Loucy (cell line): ENCODE measurements at regions not wholly inside any gene's neighbourhood (a gene's known extent, or its start where the extent isn't known, plus 50 kb on each side); places are given as distances from the start of the nearest gene placed in this dataset.
"Not testable (repeated sequence)": the region's sequence is repeated elsewhere in the genome, so short reads cannot be mapped to it uniquely, and the experiment has no call there.

Experiments
- H2AFZ ChIP-seq: fragments of 200-600 bp; sonication (generic); 2 replicates; pipeline ENCODE4 v1.6.0; 2016; ENCODE audit warnings: antibody characterized with exemption, mild to moderate bottlenecking, low read length, moderate library complexity
- H3F3A ChIP-seq: fragments of 200-600 bp; 2 replicates; pipeline ENCODE4 v1.6.0; 2016; ENCODE audit warnings: antibody characterized with exemption, low read depth, mild to moderate bottlenecking
- H3K27me3 ChIP-seq: fragments of 200-600 bp; sonication (generic); 2 replicates; pipeline ENCODE4 v1.6.1; 2014; ENCODE audit warnings: low read length, mild to moderate bottlenecking; ENCODE audit not compliant: insufficient read depth, poor library complexity, severe bottlenecking
- H3K36me3 ChIP-seq: fragments of 200-600 bp; sonication (generic); 2 replicates; pipeline ENCODE4 v1.6.1; 2016; ENCODE audit warnings: low read length; ENCODE audit not compliant: insufficient read depth
- H3K4me1 ChIP-seq: fragments of 200-600 bp; sonication (generic); 2 replicates; pipeline ENCODE4 v1.5.1; 2014; ENCODE audit warnings: low read length, mild to moderate bottlenecking; ENCODE audit not compliant: insufficient read depth, poor library complexity, severe bottlenecking
- H3K4me2 ChIP-seq: fragments of 200-600 bp; sonication (generic); 2 replicates; pipeline ENCODE4 v1.6.0; 2014; ENCODE audit warnings: antibody characterized with exemption, low read length, low read depth, mild to moderate bottlenecking; ENCODE audit not compliant: poor library complexity, severe bottlenecking
- H3K4me3 ChIP-seq: fragments of 200-600 bp; sonication (generic); 2 replicates; pipeline ENCODE4 v1.5.1; 2014; ENCODE audit warnings: low read length, mild to moderate bottlenecking, mixed read lengths; ENCODE audit not compliant: poor library complexity, severe bottlenecking
- H3K79me2 ChIP-seq: fragments of 200-600 bp; sonication (generic); 2 replicates; pipeline ENCODE4 v1.6.1; 2014; ENCODE audit warnings: low read length; ENCODE audit not compliant: insufficient read depth
- H3K9ac ChIP-seq: fragments of 200-600 bp; sonication (generic); 2 replicates; pipeline ENCODE4 v1.6.0; 2014; ENCODE audit warnings: mild to moderate bottlenecking, low read depth, low read length, moderate library complexity; ENCODE audit not compliant: poor library complexity, severe bottlenecking
- H3K9me2 ChIP-seq: fragments of 200-600 bp; sonication (generic); replicated peaks from 2 replicates; pipeline ENCODE4 v1.6.1; 2016; ENCODE audit warnings: low read depth, low read length, mixed read lengths
- H3K9me3 ChIP-seq: fragments of 200-600 bp; sonication (generic); 2 replicates; pipeline ENCODE4 v1.6.1; 2014; ENCODE audit warnings: mild to moderate bottlenecking, antibody characterized with exemption, low read length, low read depth; ENCODE audit not compliant: insufficient read depth
- H4K20me1 ChIP-seq: fragments of 200-600 bp; sonication (generic); 2 replicates; pipeline ENCODE4 v1.6.0; 2014; ENCODE audit warnings: antibody characterized with exemption, low read length, mild to moderate bottlenecking; ENCODE audit not compliant: insufficient read depth, poor library complexity, severe bottlenecking
- EZH2phosphoT487 ChIP-seq: fragments of 200-600 bp; IDR thresholded peaks from 2 replicates; pipeline ENCODE4 v1.6.1; 2018; ENCODE audit warnings: antibody characterized with exemption, mild to moderate bottlenecking, moderate library complexity, borderline replicate concordance
- TF ChIP-seq, protein P1 (sequence below): fragments of 200-600 bp; sonication (generic); conservative IDR thresholded peaks from 2 replicates; pipeline ENCODE4 v1.5.1; 2014; ENCODE audit warnings: mild to moderate bottlenecking, antibody characterized with exemption, low read length

DNA sequence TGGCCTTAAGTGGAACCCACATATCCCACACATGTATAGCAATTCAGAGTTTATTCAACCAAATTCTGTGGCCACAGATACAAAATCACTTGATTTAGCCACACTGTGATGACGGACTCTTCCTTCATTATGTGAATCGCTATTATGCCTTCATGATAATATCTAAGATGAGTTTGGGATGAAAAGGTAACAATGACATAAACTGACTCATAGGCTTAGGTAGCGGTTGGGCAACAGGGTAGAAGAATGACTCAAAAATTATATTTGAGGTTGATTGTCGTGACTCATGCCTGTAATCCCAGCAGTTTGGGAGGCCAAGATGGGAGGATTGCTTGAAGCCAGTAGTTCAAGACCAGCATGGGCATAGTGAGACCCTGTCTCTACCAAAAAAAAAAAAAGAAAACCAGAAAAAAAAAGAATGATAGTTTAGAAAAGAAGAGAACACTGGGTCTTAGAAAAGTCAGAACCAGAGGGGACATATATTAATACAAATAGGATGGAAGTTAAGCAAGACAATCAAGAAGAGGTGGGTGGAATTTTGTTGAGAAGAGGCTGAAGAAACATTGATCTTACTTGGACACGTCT is 70.4 kb upstream of the USP9X start:
- Histone ChIP-seq H3K4me2 (no peak overlapping the region), H3K36me3 (no peaks in the 10 kb centered on the region), H3K4me3 (no peak overlapping the region), H3K4me1 (no peaks in the 10 kb centered on the region), H3F3A (no peaks in the 10 kb centered on the region), H2AFZ (no peak overlapping the region), H3K79me2 (no peaks in the 10 kb centered on the region), H3K9me3 (no peaks in the 10 kb centered on the region), H3K9me2 (no peaks in the 10 kb centered on the region), H3K9ac (no peak overlapping the region), H3K27me3 (no peaks in the 10 kb centered on the region), H4K20me1 (no peaks in the 10 kb centered on the region)
- no peak for TF ChIP-seq EZH2phosphoT487
- TF ChIP-seq, protein P1, sequence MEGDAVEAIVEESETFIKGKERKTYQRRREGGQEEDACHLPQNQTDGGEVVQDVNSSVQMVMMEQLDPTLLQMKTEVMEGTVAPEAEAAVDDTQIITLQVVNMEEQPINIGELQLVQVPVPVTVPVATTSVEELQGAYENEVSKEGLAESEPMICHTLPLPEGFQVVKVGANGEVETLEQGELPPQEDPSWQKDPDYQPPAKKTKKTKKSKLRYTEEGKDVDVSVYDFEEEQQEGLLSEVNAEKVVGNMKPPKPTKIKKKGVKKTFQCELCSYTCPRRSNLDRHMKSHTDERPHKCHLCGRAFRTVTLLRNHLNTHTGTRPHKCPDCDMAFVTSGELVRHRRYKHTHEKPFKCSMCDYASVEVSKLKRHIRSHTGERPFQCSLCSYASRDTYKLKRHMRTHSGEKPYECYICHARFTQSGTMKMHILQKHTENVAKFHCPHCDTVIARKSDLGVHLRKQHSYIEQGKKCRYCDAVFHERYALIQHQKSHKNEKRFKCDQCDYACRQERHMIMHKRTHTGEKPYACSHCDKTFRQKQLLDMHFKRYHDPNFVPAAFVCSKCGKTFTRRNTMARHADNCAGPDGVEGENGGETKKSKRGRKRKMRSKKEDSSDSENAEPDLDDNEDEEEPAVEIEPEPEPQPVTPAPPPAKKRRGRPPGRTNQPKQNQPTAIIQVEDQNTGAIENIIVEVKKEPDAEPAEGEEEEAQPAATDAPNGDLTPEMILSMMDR, result no peak

DNA sequence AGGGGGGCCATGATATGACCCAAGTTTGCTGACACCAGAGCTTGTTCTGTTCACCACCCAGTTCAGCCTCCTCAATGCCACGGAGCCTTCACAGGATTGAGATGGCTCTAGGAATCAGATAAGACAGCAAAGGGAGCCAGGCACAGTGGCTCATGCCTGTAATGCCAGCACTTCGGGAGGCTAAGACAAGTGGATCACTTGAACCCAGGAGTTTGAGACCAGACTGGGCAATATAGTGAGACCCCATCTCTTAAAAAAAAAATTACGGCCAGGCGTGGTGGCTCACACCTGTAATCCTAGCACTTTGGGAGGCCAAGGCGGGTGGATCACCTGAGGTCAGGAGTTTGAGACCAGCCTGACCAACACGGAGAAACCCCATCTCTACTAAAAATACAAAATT is 67.5 kb upstream of the USP9X start:
- H4K20me1 ChIP-seq, H3K4me2 ChIP-seq, H3K4me3 ChIP-seq, H3K4me1 ChIP-seq, H3K9me2 ChIP-seq, H2AFZ ChIP-seq, H3F3A ChIP-seq, H3K27me3 ChIP-seq, H3K9me3 ChIP-seq, H3K36me3 ChIP-seq, H3K79me2 ChIP-seq, H3K9ac ChIP-seq: not testable (repeated sequence)

DNA sequence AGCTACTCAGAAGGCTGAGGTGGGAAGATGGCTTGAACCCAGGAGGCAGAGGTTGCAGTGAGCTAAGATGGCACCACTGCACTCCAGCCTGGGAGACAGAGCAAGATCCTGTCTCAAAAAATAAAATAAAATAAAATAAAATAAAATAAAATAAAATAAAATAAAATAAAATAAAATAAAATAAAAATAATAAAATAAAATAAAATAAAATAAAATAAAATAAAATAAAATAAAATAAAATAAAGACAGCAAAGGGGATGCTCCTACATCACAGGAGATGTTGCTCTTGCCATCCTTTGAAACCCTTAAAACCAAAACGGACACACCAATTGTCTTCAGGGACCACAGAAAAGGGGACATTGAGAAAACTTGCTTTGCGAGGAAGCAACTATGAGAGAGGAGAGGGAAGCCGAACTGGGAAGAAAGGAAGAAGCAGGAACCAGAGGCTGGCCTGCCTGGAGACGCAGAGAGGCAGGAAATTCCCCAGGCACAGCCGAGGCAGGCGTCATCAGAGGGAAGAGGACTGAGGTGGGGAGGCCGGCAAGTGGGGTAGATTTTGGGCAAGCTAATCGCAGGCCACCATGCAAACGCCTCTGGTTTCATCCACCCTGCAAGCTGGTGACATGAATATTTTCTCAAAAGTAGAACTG is 66.7 kb upstream of the USP9X start:
- H3K9me2 ChIP-seq, H3K36me3 ChIP-seq, H3K27me3 ChIP-seq, H3K4me2 ChIP-seq, H3K9me3 ChIP-seq, H3K9ac ChIP-seq, H3K4me1 ChIP-seq, H3K4me3 ChIP-seq, H4K20me1 ChIP-seq, H3F3A ChIP-seq, H2AFZ ChIP-seq, H3K79me2 ChIP-seq: not testable (repeated sequence)

DNA sequence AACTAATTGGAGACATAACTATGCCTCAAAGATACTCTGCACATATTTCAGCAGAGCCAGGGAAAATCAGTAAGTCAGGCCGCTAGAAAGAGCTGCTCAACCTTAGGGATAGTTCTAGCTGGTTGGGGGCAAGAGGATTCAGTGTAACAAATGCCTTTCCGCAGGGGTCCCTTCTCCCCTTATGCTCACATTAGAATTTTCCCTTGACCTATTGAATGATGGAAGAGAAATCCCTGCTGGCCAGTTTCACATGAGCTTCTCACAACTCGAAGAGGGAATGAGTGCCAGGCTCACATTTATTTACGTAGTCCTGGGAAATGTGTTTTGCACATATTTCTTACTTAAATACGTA is 66.2 kb upstream of the USP9X start:
- H2AFZ ChIP-seq, result no peak overlapping the region
- H3K4me3 ChIP-seq, result no peak overlapping the region
- no peaks in the 10 kb centered on the region for H3K36me3 ChIP-seq
- H3K9me2 ChIP-seq, result no peaks in the 10 kb centered on the region
- TF ChIP-seq EZH2phosphoT487, result no peak
- TF ChIP-seq, protein P1, result no peak
- H4K20me1 ChIP-seq, result no peaks in the 10 kb centered on the region
- H3K27me3 ChIP-seq, result no peaks in the 10 kb centered on the region
- H3K79me2 ChIP-seq, result no peaks in the 10 kb centered on the region
- H3K4me1 ChIP-seq, result no peaks in the 10 kb centered on the region
- no peaks in the 10 kb centered on the region for H3K9me3 ChIP-seq
- H3K9ac ChIP-seq, result no peak overlapping the region
- H3F3A ChIP-seq, result no peaks in the 10 kb centered on the region
- no peak overlapping the region for H3K4me2 ChIP-seq
